K562 (cell line): ENCODE measurements at regions not wholly inside any gene's neighbourhood (a gene's known extent, or its start where the extent isn't known, plus 50 kb on each side); places are given as distances from the start of the nearest gene placed in this dataset.

Experiments
- ATAC-seq: fragments of 200-7000 bp; cut with Tn5 transposase; 3 replicates; pipeline ENCODE4 v1.9.1; 2020; ENCODE audit warnings: moderate library complexity
- BruUV-seq: library from RNA; stranded (reverse); fragments of 400-500 nt; replicated peaks from 2 replicates; lab custom pipeline; 2021; lab: Mats Ljungman, UMichigan
- CTCF ChIA-PET: fragments of 300-600 bp; formaldehyde crosslinking; extraction: SDS; loops from one replicate; lab custom pipeline; 2021; ENCODE audit warnings: low intra/inter-chr PET ratio; lab: Yijun Ruan, JAX
- POLR2A ChIA-PET: fragments of 300-600, 350-650 bp; sonication (Branson Sonifier 250); formaldehyde crosslinking; extraction: SDS; loops from one replicate; lab custom pipeline; 2021; ENCODE audit warnings: antibody characterized with exemption, inconsistent platforms; lab: Yijun Ruan, JAX
- DNase-seq, 4 experiments: peaks; one replicate each; pipeline versions ENCODE4 v3.0.0 to v3.0.0-alpha.2; 2011 to 2018; ENCODE audit warnings: low spot score in 3 of 4, mixed read lengths in 3 of 4; ENCODE audit errors: extremely low read depth in 1 of 4
- FAIRE-seq: peaks from 2 replicates; lab custom pipeline; 2011; peaks lifted over from hg19 to GRCh38; lab: Jason Lieb, UNC
- H2AFZ ChIP-seq: 2 replicates; pipeline ENCODE4 v1.6.0; 2011; ENCODE audit warnings: low read depth, low read length, control low read depth, inconsistent platforms
- H3K27ac ChIP-seq: fragments of 200-600 bp; 3 replicates; pipeline ENCODE4 v1.8.0; 2011; ENCODE audit warnings: low read depth, mild to moderate bottlenecking, control low read depth, inconsistent platforms, low read length, moderate library complexity, mixed read lengths; ENCODE audit errors: extremely low read depth
- H3K27me3 ChIP-seq, 2 experiments: fragments of 300-600 bp in 1 of 2; 2 replicates in 1 of 2; 3 replicates in 1 of 2; pipeline versions ENCODE4 v1.6.0 to v1.8.0; 2011; ENCODE audit warnings: inconsistent platforms in 2 of 2, low read length in 2 of 2, mild to moderate bottlenecking in 1 of 2, mixed read lengths in 1 of 2, moderate library complexity in 1 of 2; ENCODE audit not compliant: control insufficient read depth in 2 of 2, insufficient read depth in 2 of 2
- H3K36me3 ChIP-seq: fragments of 300-600 bp; 3 replicates; pipeline ENCODE4 v1.8.0; 2011; ENCODE audit warnings: mild to moderate bottlenecking, low read length, inconsistent platforms; ENCODE audit not compliant: control insufficient read depth, insufficient read depth
- H3K4me1 ChIP-seq, 2 experiments: fragments of 200-600 bp in 1 of 2; replicated peaks in 1 of 2; 2 replicates in 1 of 2; 3 replicates in 1 of 2; pipeline versions ENCODE4 v1.5.1 to v1.8.0; 2011; ENCODE audit warnings: inconsistent platforms in 2 of 2, low read length in 2 of 2, mild to moderate bottlenecking in 1 of 2, mixed read lengths in 1 of 2, moderate library complexity in 1 of 2; ENCODE audit not compliant: control insufficient read depth in 2 of 2, insufficient read depth in 2 of 2
- H3K4me2 ChIP-seq: 2 replicates; pipeline ENCODE4 v1.6.1; 2011; ENCODE audit warnings: low read length, control low read depth, inconsistent platforms, mixed read lengths; ENCODE audit not compliant: insufficient read depth
- H3K4me3 ChIP-seq: fragments of 200-600 bp; sonication (generic), shearing (Covaris generic); 2 replicates; pipeline ENCODE4 v1.5.1; 2016; ENCODE audit warnings: control low read depth, inconsistent platforms
- H3K79me2 ChIP-seq: fragments of 200-600 bp; 3 replicates; pipeline ENCODE4 v1.8.0; 2011; ENCODE audit warnings: low read length, inconsistent platforms; ENCODE audit not compliant: control insufficient read depth, insufficient read depth
- H3K9ac ChIP-seq, 2 experiments: 2 replicates each; pipeline versions ENCODE4 v1.6.0 to v1.6.1; 2011; ENCODE audit warnings: low read depth in 2 of 2, low read length in 2 of 2, control low read depth in 1 of 2, inconsistent platforms in 1 of 2, mild to moderate bottlenecking in 1 of 2, mixed read lengths in 1 of 2; ENCODE audit not compliant: insufficient read depth in 1 of 2
- H3K9me1 ChIP-seq: one replicate; pipeline ENCODE4 v1.6.0; 2011; ENCODE audit warnings: inconsistent platforms, mild to moderate bottlenecking, low read length, moderate library complexity; ENCODE audit not compliant: control insufficient read depth, insufficient read depth
- H3K9me3 ChIP-seq: replicated peaks from 2 replicates; pipeline ENCODE4 v1.5.1; 2011; ENCODE audit warnings: low read depth, low read length, inconsistent platforms; ENCODE audit not compliant: control insufficient read depth, insufficient read depth
- H4K20me1 ChIP-seq: replicated peaks from 2 replicates; pipeline ENCODE4 v1.6.1; 2011; ENCODE audit warnings: low read length, inconsistent platforms, mixed read lengths; ENCODE audit not compliant: control insufficient read depth, insufficient read depth
- ARID1B ChIP-seq: fragments of 450-650 bp; IDR thresholded peaks from 2 replicates; pipeline ENCODE4 v1.6.1; 2016; ENCODE audit warnings: antibody characterized with exemption, mild to moderate bottlenecking, inconsistent platforms
- BCOR ChIP-seq: fragments of 450-650 bp; IDR thresholded peaks from 2 replicates; pipeline ENCODE4 v1.6.1; 2016
- CXXC5 ChIP-seq: fragments of 250-450 bp; sonication (Bioruptor Pico); IDR thresholded peaks from 2 replicates; pipeline ENCODE4 v1.8.0; 2022; ENCODE audit warnings: inconsistent platforms, mild to moderate bottlenecking, moderate library complexity
- DACH1 ChIP-seq: fragments of 450-650 bp; IDR thresholded peaks from 2 replicates; pipeline ENCODE4 v1.6.1; 2018; ENCODE audit not compliant: partially characterized antibody
- ETV1 ChIP-seq: fragments of 450-650 bp; conservative IDR thresholded peaks from 2 replicates; pipeline ENCODE4 v1.6.1; 2016; ENCODE audit warnings: missing genetic modification characterization, control low read depth, low read depth, missing compliant biosample characterization
- HNRNPH1 ChIP-seq: fragments of 200-400 bp; formaldehyde crosslinking; optimal IDR thresholded peaks from 2 replicates; pipeline ENCODE3; 2017; ENCODE audit warnings: low read depth, mild to moderate bottlenecking, low read length, moderate library complexity
- NFATC3 ChIP-seq: fragments of 450-650 bp; IDR thresholded peaks from 2 replicates; pipeline ENCODE4 v1.6.1; 2017; ENCODE audit warnings: mild to moderate bottlenecking
- POLR2G ChIP-seq: fragments of 200-400 bp; formaldehyde crosslinking; IDR thresholded peaks from 2 replicates; pipeline ENCODE4 v1.6.1; 2017; ENCODE audit warnings: low read depth, mild to moderate bottlenecking, antibody characterized with exemption, low read length, moderate library complexity
- RAD51 ChIP-seq: fragments of 450-650 bp; IDR thresholded peaks from 2 replicates; pipeline ENCODE4 v1.7.1; 2016; ENCODE audit warnings: low read depth, mild to moderate bottlenecking, borderline replicate concordance
- SAP30 ChIP-seq: fragments of 200-600 bp; sonication (generic); IDR thresholded peaks from 2 replicates; pipeline ENCODE4 v1.6.1; 2012; ENCODE audit warnings: borderline replicate concordance, low read depth, mild to moderate bottlenecking, moderate library complexity, low read length, control low read depth, inconsistent platforms; ENCODE audit not compliant: insufficient read depth, poor library complexity, severe bottlenecking
- SOX6 ChIP-seq: fragments of 450-650 bp; IDR thresholded peaks from 2 replicates; pipeline ENCODE4 v1.6.1; 2014; ENCODE audit warnings: mild to moderate bottlenecking
- STAG1 ChIP-seq: sonication (generic); formaldehyde crosslinking; IDR thresholded peaks from 2 replicates; pipeline ENCODE4 v1.5.0; 2020; ENCODE audit warnings: missing genetic modification reagents, borderline replicate concordance
- ZFP36 ChIP-seq: fragments of 150-350 bp; IDR thresholded peaks from 2 replicates; pipeline ENCODE4 v1.6.1; 2018; ENCODE audit warnings: low read length, low read depth; ENCODE audit not compliant: partially characterized antibody
- WGBS: fragments of 100-300 bp; shearing (Covaris generic); methylation state at CpG from one replicate; pipeline ENCODE4 v1.1.6; 2016; ENCODE audit warnings: low coverage, mixed read lengths; ENCODE audit not compliant: insufficient coverage; ENCODE audit errors: missing lambda C conversion rate; 5-methylcytosine and 5-hydroxymethylcytosine counted together
- in situ Hi-C: fragments of 300-500 bp; cut with MboI; formaldehyde crosslinking; loops from 4 replicates; pipeline ENCODE4 v1.15.0; 2018; ENCODE audit warnings: inconsistent platforms, mixed read lengths
- intact Hi-C: fragments of 100-400 bp; cut with micrococcal nuclease; formaldehyde crosslinking; loops from 2 replicates; pipeline ENCODE4 v1.14.2; 2022
- TF ChIP-seq, protein P1 (sequence below): fragments of 250-450 bp; sonication (Bioruptor Pico); IDR thresholded peaks from 2 replicates; pipeline ENCODE4 v1.8.0; 2022; ENCODE audit warnings: moderate library complexity, mild to moderate bottlenecking, inconsistent platforms
- TF ChIP-seq, protein P2 (sequence below): sonication (generic); formaldehyde crosslinking; IDR thresholded peaks from 2 replicates; pipeline ENCODE4 v1.5.0; 2020; ENCODE audit warnings: missing genetic modification reagents
- TF ChIP-seq, protein P3 (sequence below): conservative IDR thresholded peaks from 2 replicates; pipeline ENCODE4 v1.6.1; 2011; ENCODE audit warnings: low read depth, mild to moderate bottlenecking, low read length; ENCODE audit not compliant: control insufficient read depth
- TF ChIP-seq, protein P4 (sequence below): sonication (generic); formaldehyde crosslinking; IDR thresholded peaks from 2 replicates; pipeline ENCODE4 v1.8.1; 2022; ENCODE audit warnings: missing genetic modification reagents

DNA sequence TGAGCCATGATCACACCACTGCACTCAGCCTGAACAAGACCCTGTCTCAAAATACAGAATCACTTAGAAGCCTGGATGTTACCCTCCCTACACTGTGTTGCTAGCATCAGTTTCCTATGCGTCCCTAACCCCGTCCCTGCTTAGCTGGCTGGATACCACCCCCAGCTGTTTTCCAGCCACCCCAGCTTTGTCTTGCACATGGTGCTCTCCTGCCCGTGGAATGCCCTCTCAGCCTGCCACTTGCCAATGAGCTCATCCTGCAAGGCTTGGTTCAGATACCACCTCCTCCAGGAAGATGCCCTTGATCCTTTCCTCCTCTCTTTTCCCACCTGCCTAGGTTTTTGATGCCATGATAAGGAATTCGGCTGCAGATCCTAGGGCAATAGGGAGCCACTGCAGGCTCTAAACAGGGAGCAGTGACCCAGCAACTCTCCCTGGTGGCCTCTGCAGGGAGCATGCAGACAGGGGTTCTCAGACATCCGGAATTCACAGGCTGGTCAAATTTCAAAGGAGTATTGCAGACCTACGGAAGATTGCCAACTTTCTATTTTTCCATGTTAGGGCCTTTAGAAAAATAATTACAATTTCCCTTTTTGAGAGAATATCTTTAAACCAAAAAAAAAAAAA lies 52.7 kb upstream of the WNT7B start:
- ATAC-seq (no peak), DNase-seq (no peak), FAIRE-seq (no peak)
- CTCF ChIA-PET, result no interaction called here
- Histone ChIP-seq H3K27ac (no peak overlapping the region), H3K4me1 (peaks cover 0 to 17% of the 10 kb centered on the region in 2 experiments; a peak in 3 of 5 replicates), H3K79me2 (no peaks in the 10 kb centered on the region), H2AFZ (no peak overlapping the region), H3K4me2 (no peak overlapping the region), H3K9me3 (no peaks in the 10 kb centered on the region), H4K20me1 (no peaks in the 10 kb centered on the region), H3K9ac (no peak overlapping the region), H3K4me3 (no peak overlapping the region), H3K9me1 (no peaks in the 10 kb centered on the region), H3K36me3 (no peaks in the 10 kb centered on the region), H3K27me3 (no peaks in the 10 kb centered on the region)
- in situ Hi-C loops (no loop called here), intact Hi-C loops (no loop called here)
- POLR2A ChIA-PET, result no interaction called here
- BruUV-seq, result no TSS peak
- WGBS, result 62% methylated on average over 6 of the region's 6 CpGs
- TF ChIP-seq, protein P1, sequence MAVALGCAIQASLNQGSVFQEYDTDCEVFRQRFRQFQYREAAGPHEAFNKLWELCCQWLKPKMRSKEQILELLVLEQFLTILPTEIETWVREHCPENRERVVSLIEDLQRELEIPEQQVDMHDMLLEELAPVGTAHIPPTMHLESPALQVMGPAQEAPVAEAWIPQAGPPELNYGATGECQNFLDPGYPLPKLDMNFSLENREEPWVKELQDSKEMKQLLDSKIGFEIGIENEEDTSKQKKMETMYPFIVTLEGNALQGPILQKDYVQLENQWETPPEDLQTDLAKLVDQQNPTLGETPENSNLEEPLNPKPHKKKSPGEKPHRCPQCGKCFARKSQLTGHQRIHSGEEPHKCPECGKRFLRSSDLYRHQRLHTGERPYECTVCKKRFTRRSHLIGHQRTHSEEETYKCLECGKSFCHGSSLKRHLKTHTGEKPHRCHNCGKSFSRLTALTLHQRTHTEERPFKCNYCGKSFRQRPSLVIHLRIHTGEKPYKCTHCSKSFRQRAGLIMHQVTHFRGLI (CRISPR knock-in tag), result no peak
- no peak for TF ChIP-seq NFATC3
- TF ChIP-seq POLR2G, result no peak
- no peak for TF ChIP-seq STAG1 (CRISPR knock-in tag)
- TF ChIP-seq RAD51, result no peak
- TF ChIP-seq ETV1 (tag), result no peak
- TF ChIP-seq, protein P2, sequence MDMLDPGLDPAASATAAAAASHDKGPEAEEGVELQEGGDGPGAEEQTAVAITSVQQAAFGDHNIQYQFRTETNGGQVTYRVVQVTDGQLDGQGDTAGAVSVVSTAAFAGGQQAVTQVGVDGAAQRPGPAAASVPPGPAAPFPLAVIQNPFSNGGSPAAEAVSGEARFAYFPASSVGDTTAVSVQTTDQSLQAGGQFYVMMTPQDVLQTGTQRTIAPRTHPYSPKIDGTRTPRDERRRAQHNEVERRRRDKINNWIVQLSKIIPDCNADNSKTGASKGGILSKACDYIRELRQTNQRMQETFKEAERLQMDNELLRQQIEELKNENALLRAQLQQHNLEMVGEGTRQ (CRISPR knock-in tag), result no peak
- TF ChIP-seq CXXC5 (CRISPR knock-in tag), result no peak
- TF ChIP-seq, protein P3, sequence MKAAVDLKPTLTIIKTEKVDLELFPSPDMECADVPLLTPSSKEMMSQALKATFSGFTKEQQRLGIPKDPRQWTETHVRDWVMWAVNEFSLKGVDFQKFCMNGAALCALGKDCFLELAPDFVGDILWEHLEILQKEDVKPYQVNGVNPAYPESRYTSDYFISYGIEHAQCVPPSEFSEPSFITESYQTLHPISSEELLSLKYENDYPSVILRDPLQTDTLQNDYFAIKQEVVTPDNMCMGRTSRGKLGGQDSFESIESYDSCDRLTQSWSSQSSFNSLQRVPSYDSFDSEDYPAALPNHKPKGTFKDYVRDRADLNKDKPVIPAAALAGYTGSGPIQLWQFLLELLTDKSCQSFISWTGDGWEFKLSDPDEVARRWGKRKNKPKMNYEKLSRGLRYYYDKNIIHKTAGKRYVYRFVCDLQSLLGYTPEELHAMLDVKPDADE, result no peak
- TF ChIP-seq SOX6, result no peak
- no peak for TF ChIP-seq SAP30
- peak; percentile 61 for TF ChIP-seq BCOR
- TF ChIP-seq, protein P4, sequence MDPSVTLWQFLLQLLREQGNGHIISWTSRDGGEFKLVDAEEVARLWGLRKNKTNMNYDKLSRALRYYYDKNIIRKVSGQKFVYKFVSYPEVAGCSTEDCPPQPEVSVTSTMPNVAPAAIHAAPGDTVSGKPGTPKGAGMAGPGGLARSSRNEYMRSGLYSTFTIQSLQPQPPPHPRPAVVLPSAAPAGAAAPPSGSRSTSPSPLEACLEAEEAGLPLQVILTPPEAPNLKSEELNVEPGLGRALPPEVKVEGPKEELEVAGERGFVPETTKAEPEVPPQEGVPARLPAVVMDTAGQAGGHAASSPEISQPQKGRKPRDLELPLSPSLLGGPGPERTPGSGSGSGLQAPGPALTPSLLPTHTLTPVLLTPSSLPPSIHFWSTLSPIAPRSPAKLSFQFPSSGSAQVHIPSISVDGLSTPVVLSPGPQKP (CRISPR knock-in tag), result no peak
- no peak for TF ChIP-seq HNRNPH1
- no peak for TF ChIP-seq ARID1B
- peak; percentile 74 for TF ChIP-seq ZFP36
- TF ChIP-seq DACH1, result no peak
